ENCODE measurements at regions not wholly inside any gene's neighbourhood (a gene's known extent, or its start where the extent isn't known, plus 50 kb on each side); places are given as distances from the start of the nearest gene placed in this dataset.

DNA sequence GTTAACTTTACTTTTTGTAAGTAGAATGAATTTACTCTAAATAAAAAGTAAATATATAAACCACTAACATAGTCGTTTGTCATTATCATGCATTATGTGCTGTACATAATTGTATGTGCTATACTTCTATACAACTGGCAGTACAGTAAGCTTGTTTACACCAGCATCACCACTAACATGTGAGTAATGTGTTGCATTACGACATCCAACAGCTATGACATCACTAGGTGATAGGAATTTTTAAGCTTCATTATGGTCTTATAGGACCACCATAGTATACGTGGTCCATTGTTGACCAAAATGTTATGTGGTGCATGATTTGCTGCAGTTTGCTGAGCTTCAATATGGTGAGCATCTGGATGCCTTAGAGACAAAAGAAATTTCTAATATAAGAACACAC, 819.1 kb upstream of the GRAMD2B start:
- TF ChIP-seq EP300 (IDR thresholded peaks at IDR 0.05; ENCODE audit: borderline replicate concordance) (no peak), EGR1 (IDR thresholded peaks at IDR 0.05) (no peak), YY1 (IDR thresholded peaks at IDR 0.05; ENCODE audit: low read depth) (no peak), TEAD4 (IDR thresholded peaks at IDR 0.05) (no peak), TCF12 (IDR thresholded peaks at IDR 0.05; ENCODE audit: low read depth) (no peak), FOXM1 (IDR thresholded peaks at IDR 0.05; ENCODE audit: borderline replicate concordance, low read depth) (no peak), NFIC (IDR thresholded peaks at IDR 0.05) (no peak), CEBPB (IDR thresholded peaks at IDR 0.05) (no peak)
- TF ChIP-seq, protein P1, sequence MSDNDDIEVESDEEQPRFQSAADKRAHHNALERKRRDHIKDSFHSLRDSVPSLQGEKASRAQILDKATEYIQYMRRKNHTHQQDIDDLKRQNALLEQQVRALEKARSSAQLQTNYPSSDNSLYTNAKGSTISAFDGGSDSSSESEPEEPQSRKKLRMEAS (IDR thresholded peaks at IDR 0.05) = no peak
- TF ChIP-seq, protein P2, sequence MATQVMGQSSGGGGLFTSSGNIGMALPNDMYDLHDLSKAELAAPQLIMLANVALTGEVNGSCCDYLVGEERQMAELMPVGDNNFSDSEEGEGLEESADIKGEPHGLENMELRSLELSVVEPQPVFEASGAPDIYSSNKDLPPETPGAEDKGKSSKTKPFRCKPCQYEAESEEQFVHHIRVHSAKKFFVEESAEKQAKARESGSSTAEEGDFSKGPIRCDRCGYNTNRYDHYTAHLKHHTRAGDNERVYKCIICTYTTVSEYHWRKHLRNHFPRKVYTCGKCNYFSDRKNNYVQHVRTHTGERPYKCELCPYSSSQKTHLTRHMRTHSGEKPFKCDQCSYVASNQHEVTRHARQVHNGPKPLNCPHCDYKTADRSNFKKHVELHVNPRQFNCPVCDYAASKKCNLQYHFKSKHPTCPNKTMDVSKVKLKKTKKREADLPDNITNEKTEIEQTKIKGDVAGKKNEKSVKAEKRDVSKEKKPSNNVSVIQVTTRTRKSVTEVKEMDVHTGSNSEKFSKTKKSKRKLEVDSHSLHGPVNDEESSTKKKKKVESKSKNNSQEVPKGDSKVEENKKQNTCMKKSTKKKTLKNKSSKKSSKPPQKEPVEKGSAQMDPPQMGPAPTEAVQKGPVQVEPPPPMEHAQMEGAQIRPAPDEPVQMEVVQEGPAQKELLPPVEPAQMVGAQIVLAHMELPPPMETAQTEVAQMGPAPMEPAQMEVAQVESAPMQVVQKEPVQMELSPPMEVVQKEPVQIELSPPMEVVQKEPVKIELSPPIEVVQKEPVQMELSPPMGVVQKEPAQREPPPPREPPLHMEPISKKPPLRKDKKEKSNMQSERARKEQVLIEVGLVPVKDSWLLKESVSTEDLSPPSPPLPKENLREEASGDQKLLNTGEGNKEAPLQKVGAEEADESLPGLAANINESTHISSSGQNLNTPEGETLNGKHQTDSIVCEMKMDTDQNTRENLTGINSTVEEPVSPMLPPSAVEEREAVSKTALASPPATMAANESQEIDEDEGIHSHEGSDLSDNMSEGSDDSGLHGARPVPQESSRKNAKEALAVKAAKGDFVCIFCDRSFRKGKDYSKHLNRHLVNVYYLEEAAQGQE (IDR thresholded peaks at IDR 0.05; ENCODE audit: low read depth) = no peak
